GM21360 (cell line): ENCODE measurements at regions not wholly inside any gene's neighbourhood (a gene's known extent, or its start where the extent isn't known, plus 50 kb on each side); places are given as distances from the start of the nearest gene placed in this dataset.

Experiments
- ATAC-seq: cut with Tn5 transposase; IDR thresholded peaks from one replicate; pipeline ENCODE4 v1.9.1; 2021; ENCODE audit warnings: mild to moderate bottlenecking, moderate library complexity; ENCODE audit not compliant: unreplicated experiment

DNA sequence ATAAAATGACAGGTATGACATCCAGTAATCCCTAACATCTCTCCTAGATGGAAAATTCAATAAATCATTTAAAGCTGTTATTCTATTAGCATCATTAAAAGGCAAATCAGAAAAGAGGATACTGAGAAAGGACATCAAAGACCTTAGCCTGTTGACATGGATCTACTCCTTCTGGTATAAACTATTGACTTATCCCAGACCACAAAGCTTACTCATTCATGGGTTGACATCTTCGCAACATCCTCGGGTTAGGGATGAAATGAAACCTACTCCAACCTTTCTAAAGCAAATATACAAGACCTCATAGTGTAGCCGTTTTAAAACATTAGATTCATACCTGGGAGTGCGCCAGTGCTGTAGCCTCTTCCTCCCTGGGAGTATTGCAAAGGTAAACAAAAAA is 191.5 kb upstream of the BTG1 start:
- no peak for ATAC-seq

DNA sequence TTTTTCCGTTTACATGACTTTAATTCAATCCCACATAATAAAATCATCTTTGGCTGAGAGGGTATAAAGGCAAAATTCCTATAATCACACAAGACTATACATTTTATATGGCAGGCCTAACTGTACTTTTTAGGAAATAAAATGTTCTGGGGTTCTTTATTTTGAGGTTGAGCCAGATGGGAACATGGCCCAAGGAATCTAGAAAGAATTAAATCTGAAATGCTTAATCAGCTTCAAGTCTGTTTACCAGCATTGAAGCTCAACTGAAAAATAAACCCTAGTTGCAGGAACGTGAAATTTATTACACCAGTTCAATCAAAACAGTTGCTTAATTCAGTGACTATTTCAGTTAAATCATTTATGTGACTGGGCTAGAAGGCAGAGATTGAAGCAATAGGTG is 191.0 kb upstream of the BTG1 start:
- no peak for ATAC-seq

DNA sequence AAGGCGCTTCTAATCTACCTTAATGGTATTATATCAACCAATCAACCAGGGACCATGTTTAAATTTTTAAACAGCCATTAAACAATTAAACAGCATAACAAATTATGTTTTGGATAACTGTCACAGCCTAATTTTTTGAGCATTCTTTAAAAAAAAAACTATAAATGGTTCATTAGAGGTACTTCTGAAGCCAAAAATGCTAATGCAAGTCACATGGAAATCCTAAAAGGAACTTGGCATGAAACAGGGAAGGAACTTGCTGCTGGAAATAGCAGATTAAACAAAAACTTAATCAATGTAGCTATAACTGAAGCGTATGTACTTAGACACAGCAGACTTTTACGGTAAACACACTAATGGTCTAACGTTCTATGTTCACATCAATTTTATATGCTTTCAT is 190.2 kb upstream of the BTG1 start:
- no peak for ATAC-seq

DNA sequence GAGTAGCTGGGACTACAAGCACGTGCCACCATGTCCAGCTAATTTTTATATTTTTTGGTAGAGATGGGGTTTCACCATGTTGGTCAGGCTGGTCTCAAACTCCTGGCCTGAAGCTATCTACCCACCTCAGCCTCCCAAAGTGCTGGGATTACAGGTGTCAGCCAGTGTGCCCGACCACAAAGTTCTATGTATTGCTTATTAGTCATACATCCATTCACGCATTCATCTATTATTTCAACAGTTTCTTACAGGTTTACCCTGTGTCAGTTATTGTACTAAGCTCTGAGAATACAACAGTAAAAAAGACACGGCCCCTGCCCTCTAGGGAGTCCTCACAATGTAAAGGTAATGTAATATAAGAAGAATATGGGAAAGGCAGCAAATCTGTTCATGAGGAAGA is 188.9 kb upstream of the BTG1 start:
- ATAC-seq: no peak

DNA sequence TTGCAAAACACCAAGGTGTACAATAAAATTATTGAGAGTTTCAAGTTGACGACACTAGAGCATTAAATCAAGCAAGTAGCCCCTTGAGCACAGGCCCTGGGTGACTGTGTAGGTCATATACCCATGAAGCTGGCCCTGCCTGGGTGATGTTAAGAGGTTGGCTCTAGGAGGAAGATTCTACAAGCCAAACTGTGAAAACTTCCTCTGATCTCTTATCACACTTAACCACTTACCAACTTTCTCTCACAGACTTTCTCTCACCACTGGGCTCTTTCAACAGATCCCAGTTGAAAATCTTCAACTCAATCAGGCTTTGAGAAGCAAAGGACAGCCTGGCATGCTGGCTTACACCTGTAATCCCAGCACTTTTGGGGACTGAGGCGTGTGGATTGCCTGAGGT is 186.9 kb upstream of the BTG1 start:
- no peak for ATAC-seq

DNA sequence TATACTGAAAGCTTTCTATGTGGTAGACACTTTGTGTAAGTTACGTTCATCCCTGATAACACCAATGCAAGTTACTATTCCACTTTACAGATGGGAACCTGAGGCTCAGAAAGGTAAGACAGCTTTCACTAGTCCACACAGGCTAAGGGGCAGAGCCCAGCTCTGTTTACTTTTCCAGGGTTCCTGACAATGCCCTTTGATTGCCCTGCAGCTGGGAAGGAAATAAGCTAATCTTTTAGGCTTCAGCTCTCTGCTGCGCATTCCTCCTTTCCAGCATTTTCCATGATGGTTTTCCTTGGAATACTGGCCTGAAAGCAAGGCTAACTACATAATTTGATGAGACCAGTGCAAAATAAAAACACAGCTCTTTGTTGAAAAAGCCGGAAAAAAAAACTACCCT is 185.7 kb upstream of the BTG1 start:
- no peak for ATAC-seq

DNA sequence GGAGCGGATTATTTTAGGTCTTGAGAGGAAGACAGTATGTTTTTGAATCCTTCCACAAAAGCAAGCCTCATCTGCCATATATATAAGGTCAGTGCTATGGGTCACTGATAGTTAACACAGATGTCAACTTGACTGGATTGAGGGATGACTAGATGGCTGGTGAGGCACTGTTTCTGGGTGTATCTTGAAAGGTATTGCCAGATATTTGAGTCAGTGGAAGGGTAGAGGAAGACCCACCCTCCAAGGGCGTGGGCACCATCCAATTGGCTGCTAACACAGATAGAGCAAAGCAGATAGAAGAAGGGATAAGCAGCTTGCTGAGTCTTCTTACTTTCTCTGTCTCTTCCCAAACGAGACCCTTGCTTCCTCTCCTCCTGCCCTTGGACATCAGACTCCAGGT is 185.0 kb upstream of the BTG1 start:
- ATAC-seq: no peak

DNA sequence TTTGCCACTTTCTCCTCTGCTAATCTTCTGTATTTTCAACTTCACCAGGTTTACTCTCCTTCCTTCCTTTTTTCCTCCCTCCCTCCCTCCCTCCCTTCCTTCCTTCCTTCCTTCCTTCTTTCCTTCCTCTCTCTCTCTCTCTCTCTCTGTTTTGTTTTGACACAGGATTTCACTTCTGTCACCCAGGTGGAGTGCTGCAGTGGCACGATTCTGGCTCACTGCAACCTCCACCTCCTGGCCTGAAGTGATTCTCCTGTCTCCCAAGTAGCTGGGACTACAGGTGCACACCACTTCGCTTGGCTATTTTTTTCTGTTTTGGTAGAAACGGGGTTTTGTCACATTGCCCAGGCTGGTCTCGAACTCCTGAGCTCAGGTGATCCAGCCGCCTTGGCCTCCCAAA is 181.2 kb upstream of the BTG1 start:
- ATAC-seq: no peak

DNA sequence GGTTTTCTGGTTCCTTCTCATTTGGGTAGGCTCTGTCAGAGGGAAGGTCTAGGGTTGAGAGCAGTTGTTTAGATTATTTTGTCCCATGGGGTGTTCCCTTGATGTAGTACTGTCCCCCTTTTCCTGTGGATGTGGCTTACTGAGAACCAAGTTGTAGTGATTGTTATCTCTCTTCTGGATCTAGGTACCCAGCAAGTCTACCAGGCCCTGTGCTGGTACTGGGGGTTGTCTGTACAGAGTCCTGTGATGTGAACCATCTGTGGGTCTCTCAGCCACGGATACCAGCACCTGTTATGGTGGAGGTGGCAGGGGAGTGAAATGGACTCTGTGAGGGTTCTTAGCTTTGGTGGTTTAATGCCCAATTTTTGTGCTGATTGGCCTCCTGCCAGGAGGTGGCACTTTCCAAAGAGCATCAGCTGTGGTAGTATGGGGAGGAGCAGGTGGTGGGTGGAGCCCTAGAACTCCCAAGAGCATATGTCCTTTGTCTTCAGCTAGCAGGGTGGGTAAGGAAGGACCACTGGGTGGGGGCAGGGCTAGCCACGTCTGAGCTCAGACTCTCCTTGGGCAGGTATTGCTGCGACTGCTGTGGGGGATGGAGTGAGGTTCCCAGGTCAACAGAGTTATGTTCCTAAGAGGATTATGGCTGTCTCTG is 179.3 kb upstream of the BTG1 start:
- ATAC-seq: no peak

DNA sequence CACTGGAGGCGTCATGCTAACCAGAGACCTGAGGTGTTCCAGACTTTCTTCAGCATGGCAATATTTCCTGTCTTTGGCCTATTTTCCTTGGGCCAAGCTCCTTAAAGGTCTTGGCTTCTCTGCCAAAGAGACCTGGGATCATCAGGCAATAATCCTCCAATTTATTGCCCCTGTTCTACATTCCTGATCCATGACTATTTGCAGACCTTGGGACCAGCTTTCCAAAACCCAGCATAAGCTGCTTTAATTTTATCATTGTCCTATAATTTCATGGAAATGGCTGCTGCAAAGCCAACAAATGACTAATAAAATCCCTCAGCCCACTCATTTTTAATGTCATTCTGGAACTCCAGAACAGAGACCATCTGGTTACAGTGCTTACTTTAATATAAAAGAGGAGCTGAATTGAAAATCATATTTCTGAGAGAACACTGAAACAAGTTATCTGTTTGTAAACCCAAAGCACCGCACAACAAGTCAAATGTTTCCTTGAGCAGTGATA is 166.9 kb upstream of the BTG1 start:
- ATAC-seq: no peak

DNA sequence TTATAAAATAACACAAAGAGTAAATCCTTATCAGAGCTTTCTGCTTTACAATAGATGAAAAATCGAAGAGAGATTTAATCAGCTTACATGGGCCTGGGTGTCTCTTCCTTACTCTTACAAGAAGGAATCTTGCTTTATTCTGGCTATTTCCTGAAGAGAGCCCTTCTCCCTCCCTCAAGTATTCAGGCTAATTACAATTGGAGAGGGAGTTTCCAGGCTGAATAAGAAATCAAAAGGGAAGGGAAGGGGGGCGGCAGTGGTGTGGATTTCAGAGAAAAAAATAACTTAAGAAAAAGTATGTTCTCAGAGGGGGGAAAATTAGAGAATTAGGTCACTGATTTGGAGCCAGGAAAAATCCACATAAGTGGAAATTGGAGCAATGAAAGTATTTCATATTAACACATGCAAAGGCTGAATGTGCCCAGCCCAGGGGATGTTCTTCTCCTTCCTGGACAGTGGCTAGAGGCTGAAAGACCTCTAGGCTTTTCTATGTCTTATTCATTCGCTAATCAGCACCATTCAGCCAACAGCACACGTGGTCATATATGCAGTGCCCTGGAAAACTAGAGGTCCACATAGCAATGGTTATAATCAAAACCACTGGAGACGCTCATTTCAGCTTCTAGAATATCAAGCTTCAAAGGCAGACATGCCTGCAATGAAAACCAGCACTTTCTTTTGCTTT is 158.9 kb upstream of the BTG1 start:
- no peak for ATAC-seq

DNA sequence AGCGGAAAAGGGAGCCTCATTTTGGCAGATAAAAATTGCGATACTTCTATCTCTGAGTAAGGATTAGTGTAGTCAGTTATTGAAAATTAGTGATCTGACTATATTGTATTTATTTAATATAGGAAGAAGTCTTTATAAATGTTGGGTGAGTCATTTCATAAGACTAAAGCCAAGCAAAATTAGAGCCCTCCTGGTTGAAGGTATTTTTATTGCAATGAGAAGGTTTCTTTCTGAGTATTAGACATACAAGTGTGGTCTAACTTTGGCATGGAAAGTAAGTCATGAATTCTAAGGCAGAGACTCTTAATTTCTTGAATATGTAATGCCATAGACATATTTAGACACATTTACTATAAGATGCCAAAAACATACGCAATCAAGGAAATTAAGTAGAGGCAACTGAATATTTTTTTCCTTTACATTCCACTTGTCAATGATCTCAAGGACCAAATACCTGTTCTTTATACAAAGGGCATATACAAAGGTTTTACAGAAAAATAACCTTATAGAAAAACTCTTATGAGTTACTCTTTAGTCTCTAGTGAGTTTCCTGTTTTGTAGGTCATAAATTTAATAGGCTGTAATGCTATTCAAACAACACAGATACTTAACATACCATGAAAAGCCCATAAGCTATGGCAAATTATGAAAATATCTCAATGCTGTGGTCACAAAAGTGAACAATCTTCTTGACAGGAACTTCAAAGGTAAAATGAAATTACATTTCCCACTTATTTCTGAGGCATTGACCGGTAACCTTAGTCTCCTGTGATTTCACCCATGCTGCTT is 156.6 kb upstream of the BTG1 start:
- ATAC-seq: no peak

DNA sequence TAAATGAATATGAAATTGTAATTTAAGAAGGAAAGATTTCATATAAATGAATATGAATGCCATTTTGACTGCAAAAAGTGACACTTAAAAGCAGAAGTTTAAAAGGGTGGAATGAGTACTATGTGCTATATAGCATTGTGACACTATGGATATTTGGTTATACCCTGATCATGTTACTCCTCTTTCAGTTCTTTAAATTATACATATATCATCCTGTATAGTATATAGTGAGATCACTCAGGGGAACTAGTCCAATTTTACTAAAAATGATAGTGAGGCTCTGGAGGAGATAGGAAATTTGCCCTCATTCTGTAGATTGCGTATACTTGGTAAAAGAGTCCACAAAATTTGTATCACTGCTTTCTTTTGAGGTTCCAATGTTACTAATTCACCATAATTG is 155.7 kb upstream of the BTG1 start:
- ATAC-seq: no peak

DNA sequence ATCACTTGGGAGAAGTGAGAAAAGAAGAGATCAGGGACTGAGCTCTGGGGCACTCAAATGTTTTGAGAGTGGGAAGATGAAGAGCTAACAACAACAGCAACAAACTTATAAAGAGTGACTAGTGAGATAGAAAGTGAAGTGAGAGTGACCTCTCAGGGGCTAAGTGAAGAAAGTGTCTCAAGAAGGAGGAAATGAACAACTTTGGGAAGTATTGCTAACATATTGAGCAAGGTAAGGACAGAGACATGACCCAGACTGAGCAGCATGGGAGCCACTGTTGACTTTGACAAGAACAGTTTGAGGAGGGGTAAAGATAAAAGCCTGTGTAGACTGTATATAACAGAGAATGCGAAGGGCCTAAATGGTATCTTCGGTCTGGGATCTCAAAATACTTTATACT is 155.1 kb upstream of the BTG1 start:
- no peak for ATAC-seq

DNA sequence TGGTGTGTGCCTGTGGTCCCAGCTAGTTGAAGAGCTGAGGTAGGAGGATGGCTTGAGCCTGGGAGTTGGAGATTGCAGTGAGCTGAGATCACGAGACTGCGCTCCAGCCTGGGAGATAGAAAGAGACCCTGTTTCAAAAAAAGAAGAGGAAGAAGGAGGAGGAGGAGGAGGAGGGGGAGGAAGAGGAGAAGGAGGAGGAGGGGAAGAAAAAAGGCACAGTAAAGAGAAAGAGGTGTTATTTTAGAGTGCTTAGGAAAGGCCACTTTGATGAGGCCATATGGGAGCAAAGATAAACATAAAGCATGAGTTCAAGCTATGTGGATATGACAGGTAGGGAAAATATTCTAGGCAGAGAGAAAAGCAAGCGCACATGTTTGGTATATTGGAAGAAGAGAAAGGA is 154.1 kb upstream of the BTG1 start:
- ATAC-seq: no peak

DNA sequence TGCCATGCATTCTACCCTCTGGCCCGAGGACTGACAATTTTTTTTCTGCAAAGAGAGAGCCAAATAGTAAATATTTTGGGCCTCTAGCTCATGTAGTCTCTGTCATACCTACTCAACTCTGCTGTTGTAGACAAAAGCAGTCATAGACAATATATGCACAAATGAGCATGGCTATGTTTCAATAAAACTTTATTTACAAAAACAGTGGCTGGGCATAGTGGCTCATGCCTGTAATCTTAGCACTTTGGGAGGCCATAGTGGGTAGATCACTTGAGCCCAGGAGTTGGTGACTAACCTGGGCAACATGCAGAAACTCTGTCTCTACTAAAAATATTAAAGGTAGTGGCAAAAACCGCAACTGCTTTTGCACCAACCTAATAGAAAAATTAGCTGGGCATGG is 153.7 kb upstream of the BTG1 start:
- no peak for ATAC-seq

DNA sequence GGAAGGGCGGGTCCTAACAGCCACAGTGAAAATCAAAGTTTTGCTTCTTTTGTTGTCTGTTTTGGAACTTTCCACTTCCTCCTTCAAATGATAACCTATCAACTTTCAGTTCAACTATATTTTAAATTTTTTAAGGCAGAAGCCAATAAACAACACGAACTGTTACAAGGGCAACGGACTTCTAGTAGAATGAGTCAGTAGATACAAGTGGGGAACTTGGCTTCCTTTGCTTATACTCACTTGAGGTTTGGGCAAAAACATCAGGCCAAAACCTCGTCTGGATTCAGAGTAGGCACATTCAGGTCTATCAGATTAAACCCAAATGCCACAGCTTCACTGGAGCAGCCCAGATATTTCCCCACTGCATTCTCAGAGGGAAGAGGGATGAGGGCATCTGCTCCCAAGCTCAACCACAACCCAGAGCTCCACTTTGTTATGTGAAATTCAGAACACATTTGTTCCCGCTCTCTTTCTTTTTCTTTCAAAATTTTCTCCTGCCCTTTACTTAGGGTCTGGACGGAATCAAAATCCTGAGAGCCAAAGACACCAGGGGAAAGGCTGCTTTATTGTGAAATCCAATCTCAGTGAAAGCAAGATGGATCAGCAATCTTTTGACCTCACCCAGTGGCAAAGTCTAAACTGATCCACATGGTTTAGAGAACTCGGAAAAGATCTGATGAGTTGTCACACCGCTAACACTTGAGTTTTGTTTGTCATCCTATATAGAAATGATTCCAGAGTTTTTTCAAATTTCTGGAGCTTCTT is 152.5 kb upstream of the BTG1 start:
- no peak for ATAC-seq

DNA sequence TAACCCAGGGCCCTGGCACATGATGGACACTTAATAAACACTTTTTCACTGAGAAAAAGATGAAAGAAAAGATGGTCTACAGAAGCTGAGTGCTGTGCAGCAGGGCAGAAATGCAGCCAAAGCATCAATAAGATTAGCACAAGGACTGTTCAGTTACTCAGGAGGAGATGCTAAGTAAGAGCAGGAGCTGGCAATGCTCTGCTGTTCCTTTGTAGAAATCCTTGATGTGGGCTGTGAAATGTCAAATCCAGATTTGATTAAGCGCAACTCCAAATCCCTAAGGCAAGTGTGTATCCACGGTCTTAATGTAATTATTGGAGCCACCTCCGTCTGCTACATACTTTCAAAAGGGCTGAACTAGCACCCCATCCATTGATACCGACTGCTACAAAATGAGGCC is 151.8 kb upstream of the BTG1 start:
- no peak for ATAC-seq

DNA sequence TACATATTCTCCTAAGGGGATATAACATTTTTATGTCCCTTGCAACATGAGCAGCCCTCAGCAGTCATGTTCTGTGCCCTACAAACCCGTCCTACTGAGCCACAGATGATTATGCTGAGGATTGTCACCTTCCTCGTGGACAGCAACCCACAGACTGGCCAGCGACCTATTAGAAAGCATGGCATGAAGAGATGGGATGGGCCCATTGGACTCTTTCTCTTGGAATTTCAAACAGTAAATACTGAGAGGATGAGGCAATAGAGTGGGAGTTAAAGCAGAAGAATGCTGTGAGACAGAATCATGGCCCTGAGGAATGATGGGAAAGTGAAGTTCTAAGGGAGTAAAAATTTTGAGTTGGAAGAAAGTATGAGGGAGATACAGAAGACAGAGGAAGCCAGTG is 149.9 kb upstream of the BTG1 start:
- no peak for ATAC-seq

DNA sequence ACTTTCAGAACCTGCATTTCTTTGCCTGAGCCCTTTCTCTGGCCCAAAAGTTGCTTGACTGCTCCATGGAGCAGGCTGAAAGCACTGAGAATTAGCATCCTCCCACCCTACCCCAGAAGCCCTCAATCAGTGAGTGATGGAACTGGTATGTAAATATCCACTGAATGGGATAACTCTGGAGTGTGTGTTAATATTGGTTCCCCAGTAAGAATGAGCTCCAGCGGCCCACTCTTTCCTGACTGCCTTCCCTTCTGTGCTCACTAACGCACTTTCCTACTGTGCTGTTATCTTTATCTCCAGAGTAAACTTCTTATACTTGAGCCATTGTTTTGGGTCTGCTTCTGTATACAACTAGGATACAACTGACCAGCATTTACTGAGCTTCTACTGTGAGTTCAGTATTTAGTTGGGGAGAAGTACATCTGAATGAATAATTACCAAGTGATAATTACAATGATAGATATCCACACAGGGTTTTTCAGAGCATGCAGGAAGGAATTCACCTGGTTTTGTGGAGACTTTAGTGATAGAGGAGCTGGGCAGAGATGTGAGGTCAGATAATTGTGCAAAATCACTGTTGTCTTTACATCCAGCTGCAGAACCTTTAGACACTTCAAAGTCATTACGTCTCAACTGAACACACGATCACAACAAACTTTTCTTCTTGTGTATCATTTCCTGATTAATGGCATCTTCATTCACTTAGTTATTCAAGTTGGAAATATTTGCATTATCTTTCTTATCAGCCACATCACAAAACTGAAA is 149.2 kb upstream of the BTG1 start:
- ATAC-seq: no peak

DNA sequence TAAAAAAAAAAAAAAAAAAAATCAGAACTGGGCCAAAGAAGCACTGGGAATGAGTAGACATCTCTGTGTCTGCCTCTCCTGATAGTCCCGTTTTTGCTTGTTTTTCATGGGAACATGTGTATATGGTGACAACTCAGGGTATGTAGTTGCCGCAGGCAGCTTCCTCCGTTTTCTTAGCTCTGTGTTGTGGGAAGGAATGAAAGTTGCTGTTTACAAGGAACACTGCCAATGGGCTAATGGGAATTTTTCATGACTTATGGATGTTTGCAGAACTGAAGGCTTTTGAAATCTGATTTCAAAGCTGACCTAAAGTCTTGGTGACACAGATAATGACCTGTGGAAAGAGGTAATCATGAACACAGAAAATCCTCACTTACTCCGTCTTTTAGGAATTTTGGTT is 146.4 kb upstream of the BTG1 start:
- no peak for ATAC-seq
